Spleen (tissue), 3 donors: ENCODE measurements at regions not wholly inside any gene's neighbourhood (a gene's known extent, or its start where the extent isn't known, plus 50 kb on each side); places are given as distances from the start of the nearest gene placed in this dataset.

Experiments used
- POLR2A ChIP-seq, 3 donors: fragments of 450-650 bp; IDR thresholded peaks; one replicate each; pipeline ENCODE4 v1.5.1; 2017; ENCODE audit warnings: antibody characterized with exemption in 3 of 3, mild to moderate bottlenecking in 1 of 3
- POLR2AphosphoS5 ChIP-seq, 3 donors: sonication (generic); formaldehyde crosslinking; IDR thresholded peaks; one replicate each; pipeline ENCODE4 v1.5.1; 2017; ENCODE audit warnings: antibody characterized with exemption in 3 of 3

DNA sequence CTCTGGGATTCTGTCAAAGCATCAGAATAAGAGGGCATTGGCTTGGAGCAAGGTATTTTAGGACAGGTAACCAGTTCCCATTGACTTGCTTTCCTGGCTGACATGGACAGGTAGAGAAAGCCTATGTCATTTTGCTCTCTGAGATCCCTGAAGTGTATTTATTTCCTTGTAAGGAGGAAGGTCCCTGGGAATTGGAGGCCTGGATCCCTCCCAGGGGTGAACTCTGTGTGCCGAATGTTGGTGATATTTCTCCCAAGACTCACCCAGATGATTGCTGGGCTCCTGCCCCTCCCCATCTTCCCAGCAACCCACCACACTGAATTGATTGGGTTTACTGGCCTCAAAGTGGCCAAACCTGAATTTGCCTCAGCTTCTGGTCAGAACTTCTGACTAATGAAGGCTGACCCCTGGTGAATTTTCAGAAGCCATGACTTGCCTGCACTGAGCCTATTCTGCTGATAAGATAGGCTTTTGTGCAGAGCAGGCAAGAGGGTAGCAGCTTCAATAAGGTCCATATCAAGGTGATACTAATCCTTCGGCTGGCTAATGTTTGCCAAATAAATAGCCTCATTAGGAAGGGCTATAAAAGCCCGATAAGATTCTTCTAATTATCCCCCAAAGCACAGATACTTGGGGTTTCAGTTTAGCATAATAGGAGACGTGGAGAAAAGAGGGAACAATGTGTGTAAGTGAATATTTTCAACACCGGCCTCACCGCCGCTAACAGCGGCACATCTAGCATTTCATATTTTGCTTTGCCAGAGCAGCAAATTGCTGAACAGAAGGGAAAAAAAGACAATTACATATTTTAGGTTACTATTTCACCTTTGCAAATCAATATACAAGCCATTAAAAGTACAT lies 152.9 kb upstream of the PITX1 start:
- TF ChIP-seq POLR2AphosphoS5 (IDR thresholded peaks at IDR 0.05) = no peak
- TF ChIP-seq POLR2A (IDR thresholded peaks at IDR 0.05) = no peak
